ENCODE measurements at regions not wholly inside any gene's neighbourhood (a gene's known extent, or its start where the extent isn't known, plus 50 kb on each side); places are given as distances from the start of the nearest gene placed in this dataset.

GRCh38 chr4:108370291-108371141 is 201.8 kb upstream of the LEF1 start:
- Mint-ChIP-seq H3K4me1 (ENCODE audit: low read depth) (peaks cover 39% of the 10 kb centered on the region), H3K27ac (peak overlapping the region; percentile 57), H3K36me3 (ENCODE audit: low read depth) (no peaks in the 10 kb centered on the region), H3K27me3 (peaks cover 7% of the 10 kb centered on the region), H3K4me3 (peak overlapping the region; percentile 74), H3K9me3 (no peaks in the 10 kb centered on the region)
- peak; percentile 75 for DNase-seq
- intact Hi-C loops (cut with micrococcal nuclease) = loop anchor here (10.0 kb wide), 1 partner anchor 54 kb away; no protein-coding TSS in a partner anchor
- ChIA-PET POLR2A (interaction anchor here (1.0 kb wide), 1 partner anchor 15 kb away, joined by 4 read pairs; no protein-coding TSS in a partner anchor), CTCF (interaction anchor here (1.0 to 1.3 kb wide), 2 partner anchors 8 to 10 kb away, joined by 3 to 7 read pairs; no protein-coding TSS in a partner anchor)
- TF ChIP-seq CTCF (IDR thresholded peaks at IDR 0.05) = no peak
- peak; percentile 86 for ATAC-seq

GRCh38 chr4:108369035-108369655 is 200.4 kb upstream of the LEF1 start:
- no peak for ATAC-seq
- peak overlapping the region; percentile 74 for H3K4me3 Mint-ChIP-seq
- H3K27me3 Mint-ChIP-seq = peaks cover 7% of the 10 kb centered on the region
- ChIA-PET CTCF (interaction anchor here (1.0 kb wide), 2 partner anchors 9 to 10 kb away, joined by 3 read pairs; no protein-coding TSS in a partner anchor), POLR2A (interaction anchor here (1.7 kb wide), 1 partner anchor 14 kb away, joined by 4 read pairs; no protein-coding TSS in a partner anchor)
- DNase-seq = no peak
- no peak for TF ChIP-seq CTCF (IDR thresholded peaks at IDR 0.05)
- no peaks in the 10 kb centered on the region for H3K36me3 Mint-ChIP-seq (ENCODE audit: low read depth)
- H3K4me1 Mint-ChIP-seq (ENCODE audit: low read depth) = peaks cover 39% of the 10 kb centered on the region
- intact Hi-C loops (cut with micrococcal nuclease) = no loop called here
- H3K27ac Mint-ChIP-seq = no peak overlapping the region
- H3K9me3 Mint-ChIP-seq = no peaks in the 10 kb centered on the region

- no peak overlapping the region for H3K27ac Mint-ChIP-seq
- H3K4me3 Mint-ChIP-seq = no peak overlapping the region
- POLR2A ChIA-PET = interaction anchor here (0.6 kb wide), 1 partner anchor 156 kb away, joined by 3 read pairs; no protein-coding TSS in a partner anchor
- TF ChIP-seq CTCF (IDR thresholded peaks at IDR 0.05) = no peak
- ATAC-seq = no peak
- intact Hi-C loops (cut with micrococcal nuclease) = no loop called here
- H3K9me3 Mint-ChIP-seq = no peaks in the 10 kb centered on the region
- H3K36me3 Mint-ChIP-seq (ENCODE audit: low read depth) = no peaks in the 10 kb centered on the region
- no peak for DNase-seq
- peaks cover 5% of the 10 kb centered on the region for H3K27me3 Mint-ChIP-seq
- H3K4me1 Mint-ChIP-seq (ENCODE audit: low read depth) = peaks cover 31% of the 10 kb centered on the region
- CTCF ChIA-PET = interaction anchor here (0.6 to 1.4 kb wide), 3 partner anchors 145 to 348 kb away, joined by 3 to 4 read pairs (median 3); no protein-coding TSS in a partner anchor
These were observed 199.0 kb upstream of the LEF1 start for GRCh38 chr4:108367751-108368150.

GRCh38 chr4:108366716-108367115 is 198.0 kb upstream of the LEF1 start:
- Mint-ChIP-seq H3K27ac (no peak overlapping the region), H3K9me3 (no peaks in the 10 kb centered on the region), H3K4me3 (no peak overlapping the region), H3K27me3 (peaks cover 5% of the 10 kb centered on the region), H3K4me1 (ENCODE audit: low read depth) (peaks cover 31% of the 10 kb centered on the region), H3K36me3 (ENCODE audit: low read depth) (no peaks in the 10 kb centered on the region)
- no peak for TF ChIP-seq CTCF (IDR thresholded peaks at IDR 0.05)
- no peak for DNase-seq
- intact Hi-C loops (cut with micrococcal nuclease) = no loop called here
- ATAC-seq = no peak
- POLR2A ChIA-PET = interaction anchor here (0.6 to 1.1 kb wide), 3 partner anchors 11 to 377 kb away, joined by 3 read pairs; partner anchors contain the start of genes HADH and LEF1
- CTCF ChIA-PET = no interaction called here

Measured in activated CD8-positive, alpha-beta T cell treated with anti-CD3 and anti-CD28 coated beads for 36 hours (primary cell).